ENCODE measurements at regions not wholly inside any gene's neighbourhood (a gene's known extent, or its start where the extent isn't known, plus 50 kb on each side); places are given as distances from the start of the nearest gene placed in this dataset.
"Not testable (repeated sequence)": the region's sequence is repeated elsewhere in the genome, so short reads cannot be mapped to it uniquely, and the experiment has no call there.

- not testable (repeated sequence) for H3K9me3 ChIP-seq (ENCODE audit: control insufficient read depth in 1 of 2, low read length in 2 of 2); H3K27me3 ChIP-seq (ENCODE audit: low read depth, low read length); H3K27ac ChIP-seq (ENCODE audit: low read length); H3K4me1 ChIP-seq (ENCODE audit: control insufficient read depth in 1 of 2, insufficient read depth in 2 of 2, low read length in 2 of 2); H3K4me3 ChIP-seq (ENCODE audit: low read depth in 1 of 2, low read length in 2 of 2); H3K36me3 ChIP-seq (ENCODE audit: control insufficient read depth in 1 of 2, insufficient read depth in 2 of 2, low read length in 2 of 2)
These were observed 141.1 kb downstream of the SLCO4C1 start for GRCh38 chr5:102154791-102155605.

GRCh38 chr5:102154291-102154690 is 141.8 kb downstream of the SLCO4C1 start:
- H3K4me3 ChIP-seq (ENCODE audit: low read depth in 1 of 2, low read length in 2 of 2) = no peak overlapping the region
- no peaks in the 10 kb centered on the region for H3K27me3 ChIP-seq (ENCODE audit: low read depth, low read length)
- no peaks in the 10 kb centered on the region for H3K9me3 ChIP-seq (ENCODE audit: control insufficient read depth in 1 of 2, low read length in 2 of 2)
- no peaks in the 10 kb centered on the region for H3K4me1 ChIP-seq (ENCODE audit: control insufficient read depth in 1 of 2, insufficient read depth in 2 of 2, low read length in 2 of 2)
- no peak overlapping the region for H3K27ac ChIP-seq (ENCODE audit: low read length)
- no peaks in the 10 kb centered on the region for H3K36me3 ChIP-seq (ENCODE audit: control insufficient read depth in 1 of 2, insufficient read depth in 2 of 2, low read length in 2 of 2)

DNA sequence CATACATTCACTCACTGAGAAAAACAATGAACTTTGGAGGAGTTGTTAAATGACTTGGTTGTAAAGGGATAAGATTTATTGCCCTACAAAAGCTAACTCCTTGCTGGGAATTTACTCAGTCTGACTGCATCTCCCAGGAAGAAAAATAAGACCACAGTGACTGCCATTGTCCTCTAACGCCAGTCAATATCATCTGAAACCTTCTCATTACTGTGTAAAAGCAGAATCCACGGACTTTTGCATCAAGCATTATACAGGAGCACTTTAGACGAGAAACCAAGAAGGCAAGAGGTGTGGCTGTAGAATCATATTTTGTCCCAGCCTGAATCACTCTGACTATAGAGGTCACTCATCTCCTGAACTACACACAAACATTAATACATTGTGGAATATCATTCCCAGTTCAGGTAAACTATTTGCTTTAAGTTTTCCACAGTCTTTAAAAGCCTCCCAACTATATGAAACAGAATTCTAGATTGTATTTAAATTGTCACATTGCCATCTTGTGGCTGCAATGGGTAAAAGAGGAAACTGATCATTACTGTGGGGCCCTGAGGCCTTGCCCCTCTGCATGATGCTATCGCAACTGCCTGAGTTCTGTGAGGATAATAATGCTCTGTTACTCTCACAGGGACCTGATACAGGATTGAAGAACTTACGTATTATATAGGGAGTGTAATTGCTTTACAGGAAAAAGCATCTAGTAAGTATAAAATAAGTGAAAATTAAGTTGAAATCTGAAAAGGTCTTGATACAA is 142.9 kb downstream of the SLCO4C1 start:
- Histone ChIP-seq H3K9me3 (ENCODE audit: control insufficient read depth in 1 of 2, low read length in 2 of 2) (no peaks in the 10 kb centered on the region), H3K27me3 (ENCODE audit: low read depth, low read length) (no peaks in the 10 kb centered on the region), H3K36me3 (ENCODE audit: control insufficient read depth in 1 of 2, insufficient read depth in 2 of 2, low read length in 2 of 2) (no peaks in the 10 kb centered on the region), H3K4me3 (ENCODE audit: low read depth in 1 of 2, low read length in 2 of 2) (no peak overlapping the region), H3K4me1 (ENCODE audit: control insufficient read depth in 1 of 2, insufficient read depth in 2 of 2, low read length in 2 of 2) (no peaks in the 10 kb centered on the region), H3K27ac (ENCODE audit: low read length) (no peak overlapping the region)

DNA sequence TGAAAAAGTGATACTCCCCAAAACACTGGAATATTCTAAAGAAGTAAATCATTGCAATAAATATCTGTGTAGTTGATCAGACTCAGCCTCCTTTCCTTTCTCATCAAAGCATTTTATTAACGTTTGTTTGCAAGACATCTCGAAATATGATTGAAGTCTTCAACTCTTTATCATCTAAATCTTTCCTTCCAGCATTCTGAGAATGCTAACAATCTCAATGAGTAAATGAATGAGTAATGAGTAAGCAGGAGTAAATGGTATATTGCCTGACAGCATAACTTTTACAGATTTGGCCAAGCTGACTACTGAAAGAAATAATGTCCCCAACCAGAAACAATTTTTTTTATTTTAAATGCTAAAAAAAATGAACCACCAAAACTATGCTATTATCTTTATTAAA is 157.1 kb downstream of the SLCO4C1 start:
- no peaks in the 10 kb centered on the region for H3K36me3 ChIP-seq (ENCODE audit: control insufficient read depth in 1 of 2, insufficient read depth in 2 of 2, low read length in 2 of 2)

GRCh38 chr5:102138243-102138653 is 157.8 kb downstream of the SLCO4C1 start:
- no peaks in the 10 kb centered on the region for H3K27me3 ChIP-seq (ENCODE audit: low read depth, low read length)
- H3K27ac ChIP-seq (ENCODE audit: low read length) = no peak overlapping the region
- no peaks in the 10 kb centered on the region for H3K36me3 ChIP-seq (ENCODE audit: control insufficient read depth in 1 of 2, insufficient read depth in 2 of 2, low read length in 2 of 2)
- H3K9me3 ChIP-seq (ENCODE audit: control insufficient read depth in 1 of 2, low read length in 2 of 2) = no peaks in the 10 kb centered on the region
- H3K4me1 ChIP-seq (ENCODE audit: control insufficient read depth in 1 of 2, insufficient read depth in 2 of 2, low read length in 2 of 2) = no peaks in the 10 kb centered on the region
- H3K4me3 ChIP-seq (ENCODE audit: low read depth in 1 of 2, low read length in 2 of 2) = no peak overlapping the region

More for the DNA sequence above, 157.1 kb downstream of the SLCO4C1 start:
- Histone ChIP-seq H3K4me3 (ENCODE audit: low read depth in 1 of 2, low read length in 2 of 2) (no peak overlapping the region), H3K4me1 (ENCODE audit: control insufficient read depth in 1 of 2, insufficient read depth in 2 of 2, low read length in 2 of 2) (no peaks in the 10 kb centered on the region), H3K27ac (ENCODE audit: low read length) (no peak overlapping the region), H3K27me3 (ENCODE audit: low read depth, low read length) (no peaks in the 10 kb centered on the region), H3K9me3 (ENCODE audit: control insufficient read depth in 1 of 2, low read length in 2 of 2) (no peaks in the 10 kb centered on the region)

DNA sequence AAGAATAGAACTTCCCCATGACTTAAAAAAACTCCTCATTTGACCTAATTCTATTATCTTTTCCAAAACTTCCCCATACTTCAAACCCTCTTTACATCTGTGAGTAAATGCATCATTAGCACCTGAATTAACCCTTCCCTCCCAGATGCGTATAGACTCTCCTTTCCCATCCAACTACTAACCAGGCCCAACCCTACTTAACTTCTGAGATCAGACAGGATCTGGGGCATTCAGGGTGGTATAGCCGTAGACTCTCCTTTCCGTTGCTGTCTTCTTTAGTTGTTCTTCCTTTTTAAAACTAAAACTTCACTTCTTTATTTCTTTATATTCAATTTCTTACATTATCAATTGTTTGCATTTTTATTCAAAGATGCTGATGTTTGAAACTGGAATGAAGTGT is 165.2 kb downstream of the SLCO4C1 start:
- Histone ChIP-seq H3K36me3 (ENCODE audit: control insufficient read depth in 1 of 2, insufficient read depth in 2 of 2, low read length in 2 of 2) (no peaks in the 10 kb centered on the region), H3K27me3 (ENCODE audit: low read depth, low read length) (no peaks in the 10 kb centered on the region), H3K4me3 (ENCODE audit: low read depth in 1 of 2, low read length in 2 of 2) (no peak overlapping the region)

DNA sequence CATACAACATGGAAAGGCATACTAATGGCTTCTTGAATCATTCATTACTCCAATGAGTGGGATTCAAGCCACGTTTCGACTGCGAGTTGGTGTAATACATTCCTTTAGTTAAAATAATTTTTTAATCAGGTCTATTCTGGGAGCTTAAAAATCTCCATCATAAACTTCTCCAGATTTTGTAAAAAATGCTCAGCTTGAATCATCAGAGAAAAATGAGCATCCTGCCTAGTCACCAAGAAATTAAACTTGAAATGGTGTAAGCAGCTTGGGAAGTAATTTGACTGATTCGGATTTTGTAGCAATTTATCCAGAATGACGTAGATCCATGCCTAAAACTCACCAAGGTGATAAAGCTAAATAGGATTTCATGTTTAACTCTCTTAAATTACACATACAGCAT is 165.7 kb downstream of the SLCO4C1 start:
- Histone ChIP-seq H3K4me3 (ENCODE audit: low read depth in 1 of 2, low read length in 2 of 2) (no peak overlapping the region), H3K9me3 (ENCODE audit: control insufficient read depth in 1 of 2, low read length in 2 of 2) (no peaks in the 10 kb centered on the region), H3K27me3 (ENCODE audit: low read depth, low read length) (no peaks in the 10 kb centered on the region), H3K27ac (ENCODE audit: low read length) (no peak overlapping the region), H3K4me1 (ENCODE audit: control insufficient read depth in 1 of 2, insufficient read depth in 2 of 2, low read length in 2 of 2) (no peaks in the 10 kb centered on the region), H3K36me3 (ENCODE audit: control insufficient read depth in 1 of 2, insufficient read depth in 2 of 2, low read length in 2 of 2) (no peaks in the 10 kb centered on the region)

More for the DNA sequence above, 165.2 kb downstream of the SLCO4C1 start:
- Histone ChIP-seq H3K4me1 (ENCODE audit: control insufficient read depth in 1 of 2, insufficient read depth in 2 of 2, low read length in 2 of 2) (no peaks in the 10 kb centered on the region), H3K9me3 (ENCODE audit: control insufficient read depth in 1 of 2, low read length in 2 of 2) (no peaks in the 10 kb centered on the region), H3K27ac (ENCODE audit: low read length) (no peak overlapping the region)

DNA sequence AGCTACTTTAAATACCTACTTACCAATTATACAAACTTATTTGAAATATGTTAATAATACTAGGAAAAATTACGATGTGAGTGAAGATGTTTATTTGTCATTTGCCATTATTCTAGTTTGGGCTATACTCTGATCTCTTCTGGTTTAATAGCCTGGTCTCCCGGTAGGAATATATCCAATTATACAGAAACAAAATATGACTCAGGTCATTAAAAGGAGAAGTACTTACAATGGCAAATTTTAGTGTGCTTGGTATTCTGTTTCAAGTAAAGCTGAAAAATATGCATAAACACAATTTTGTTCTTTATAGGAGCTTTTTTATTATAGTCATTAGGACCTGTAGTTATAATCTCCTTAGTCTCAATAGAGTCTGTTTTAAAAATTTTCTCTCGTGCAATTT is 176.8 kb downstream of the SLCO4C1 start:
- Histone ChIP-seq H3K4me3 (ENCODE audit: low read depth in 1 of 2, low read length in 2 of 2) (no peak overlapping the region), H3K36me3 (ENCODE audit: control insufficient read depth in 1 of 2, insufficient read depth in 2 of 2, low read length in 2 of 2) (no peaks in the 10 kb centered on the region), H3K27me3 (ENCODE audit: low read depth, low read length) (no peaks in the 10 kb centered on the region)

GRCh38 chr5:102115736-102116135 is 180.3 kb downstream of the SLCO4C1 start:
- H3K4me3 ChIP-seq (ENCODE audit: low read depth in 1 of 2, low read length in 2 of 2) = no peak overlapping the region
- no peaks in the 10 kb centered on the region for H3K9me3 ChIP-seq (ENCODE audit: control insufficient read depth in 1 of 2, low read length in 2 of 2)
- no peak overlapping the region for H3K27ac ChIP-seq (ENCODE audit: low read length)
- no peaks in the 10 kb centered on the region for H3K36me3 ChIP-seq (ENCODE audit: control insufficient read depth in 1 of 2, insufficient read depth in 2 of 2, low read length in 2 of 2)
- no peaks in the 10 kb centered on the region for H3K27me3 ChIP-seq (ENCODE audit: low read depth, low read length)
- no peaks in the 10 kb centered on the region for H3K4me1 ChIP-seq (ENCODE audit: control insufficient read depth in 1 of 2, insufficient read depth in 2 of 2, low read length in 2 of 2)

More for the DNA sequence above, 176.8 kb downstream of the SLCO4C1 start:
- H3K9me3 ChIP-seq (ENCODE audit: control insufficient read depth in 1 of 2, low read length in 2 of 2) = no peaks in the 10 kb centered on the region
- H3K4me1 ChIP-seq (ENCODE audit: control insufficient read depth in 1 of 2, insufficient read depth in 2 of 2, low read length in 2 of 2) = no peaks in the 10 kb centered on the region
- no peak overlapping the region for H3K27ac ChIP-seq (ENCODE audit: low read length)

GRCh38 chr5:102114525-102115069 is 181.5 kb downstream of the SLCO4C1 start:
- Histone ChIP-seq H3K4me1 (ENCODE audit: control insufficient read depth in 1 of 2, insufficient read depth in 2 of 2, low read length in 2 of 2) (no peaks in the 10 kb centered on the region), H3K36me3 (ENCODE audit: control insufficient read depth in 1 of 2, insufficient read depth in 2 of 2, low read length in 2 of 2) (no peaks in the 10 kb centered on the region), H3K27me3 (ENCODE audit: low read depth, low read length) (no peaks in the 10 kb centered on the region), H3K27ac (ENCODE audit: low read length) (no peak overlapping the region), H3K4me3 (ENCODE audit: low read depth in 1 of 2, low read length in 2 of 2) (no peak overlapping the region), H3K9me3 (ENCODE audit: control insufficient read depth in 1 of 2, low read length in 2 of 2) (no peaks in the 10 kb centered on the region)

- Histone ChIP-seq H3K27ac (ENCODE audit: low read length) (no peak overlapping the region), H3K27me3 (ENCODE audit: low read depth, low read length) (no peaks in the 10 kb centered on the region), H3K4me3 (ENCODE audit: low read depth in 1 of 2, low read length in 2 of 2) (no peak overlapping the region), H3K4me1 (ENCODE audit: control insufficient read depth in 1 of 2, insufficient read depth in 2 of 2, low read length in 2 of 2) (no peaks in the 10 kb centered on the region), H3K9me3 (ENCODE audit: control insufficient read depth in 1 of 2, low read length in 2 of 2) (no peaks in the 10 kb centered on the region), H3K36me3 (ENCODE audit: control insufficient read depth in 1 of 2, insufficient read depth in 2 of 2, low read length in 2 of 2) (no peaks in the 10 kb centered on the region)
These were observed 188.2 kb downstream of the SLCO4C1 start for GRCh38 chr5:102107865-102108264.
